ENCODE measurements at regions not wholly inside any gene's neighbourhood (a gene's known extent, or its start where the extent isn't known, plus 50 kb on each side); places are given as distances from the start of the nearest gene placed in this dataset.

GRCh38 chr15:58294681-58295254 is 137.0 kb upstream of the LIPC start:
- no peak for FAIRE-seq
- no peak for DNase-seq (ENCODE audit: insufficient read length, low spot score)

- DNase-seq (ENCODE audit: insufficient read length, low spot score) (no peak), FAIRE-seq (no peak)
Observed at GRCh38 chr15:58295637-58296215, 136.1 kb upstream of the LIPC start.

GRCh38 chr15:58296276-58296675 is 135.5 kb upstream of the LIPC start:
- FAIRE-seq (no peak), DNase-seq (ENCODE audit: insufficient read length, low spot score) (no peak)

- no peak for DNase-seq (ENCODE audit: insufficient read length, low spot score)
- no peak for FAIRE-seq
Observed at GRCh38 chr15:58297639-58298038, 134.2 kb upstream of the LIPC start.

- no peak for DNase-seq (ENCODE audit: insufficient read length, low spot score)
- FAIRE-seq, result no peak
Observed at GRCh38 chr15:58298879-58299850, 132.6 kb upstream of the LIPC start.

GRCh38 chr15:58302832-58303231 is 129.0 kb upstream of the LIPC start:
- DNase-seq (ENCODE audit: insufficient read length, low spot score) (no peak), FAIRE-seq (no peak)

GRCh38 chr15:58303236-58303635 is 128.6 kb upstream of the LIPC start:
- no peak for FAIRE-seq
- DNase-seq (ENCODE audit: insufficient read length, low spot score), result no peak

GRCh38 chr15:58306591-58307312 is 125.0 kb upstream of the LIPC start:
- DNase-seq (ENCODE audit: insufficient read length, low spot score), result no peak
- no peak for FAIRE-seq

GRCh38 chr15:58307313-58307961 is 124.4 kb upstream of the LIPC start:
- no peak for DNase-seq (ENCODE audit: insufficient read length, low spot score)
- FAIRE-seq, result no peak

- FAIRE-seq (no peak), DNase-seq (ENCODE audit: insufficient read length, low spot score) (no peak)
Observed at GRCh38 chr15:58308742-58309355, 122.9 kb upstream of the LIPC start.

GRCh38 chr15:58309963-58310928 is 121.5 kb upstream of the LIPC start:
- DNase-seq (ENCODE audit: insufficient read length, low spot score) (no peak), FAIRE-seq (no peak)

GRCh38 chr15:58311556-58311955 is 120.2 kb upstream of the LIPC start:
- no peak for FAIRE-seq

GRCh38 chr15:58312031-58312430 is 119.8 kb upstream of the LIPC start:
- DNase-seq (ENCODE audit: insufficient read length, low spot score) (no peak), FAIRE-seq (no peak)

More at GRCh38 chr15:58311556-58311955, 120.2 kb upstream of the LIPC start:
- DNase-seq (ENCODE audit: insufficient read length, low spot score), result no peak

GRCh38 chr15:58313304-58313703 is 118.5 kb upstream of the LIPC start:
- DNase-seq (ENCODE audit: insufficient read length, low spot score) (no peak), FAIRE-seq (no peak)

- no peak for FAIRE-seq
- no peak for DNase-seq (ENCODE audit: insufficient read length, low spot score)
Observed at GRCh38 chr15:58313810-58314592, 117.8 kb upstream of the LIPC start.

GRCh38 chr15:58314593-58315216 is 117.1 kb upstream of the LIPC start:
- FAIRE-seq (no peak), DNase-seq (ENCODE audit: insufficient read length, low spot score) (no peak)

GRCh38 chr15:58318517-58318916 is 113.3 kb upstream of the LIPC start:
- FAIRE-seq (no peak), DNase-seq (ENCODE audit: insufficient read length, low spot score) (no peak)

GRCh38 chr15:58321034-58321433 is 110.8 kb upstream of the LIPC start:
- FAIRE-seq (no peak), DNase-seq (ENCODE audit: insufficient read length, low spot score) (no peak)
